Renal cortical epithelial cell (primary cell): ENCODE measurements at regions not wholly inside any gene's neighbourhood (a gene's known extent, or its start where the extent isn't known, plus 50 kb on each side); places are given as distances from the start of the nearest gene placed in this dataset.
"Not testable (repeated sequence)": the region's sequence is repeated elsewhere in the genome, so short reads cannot be mapped to it uniquely, and the experiment has no call there.

Experiments used
- DNase-seq: peaks from one replicate; pipeline ENCODE4 v3.0.0-alpha.2; 2011; ENCODE audit warnings: low read depth

GRCh38 chr4:79609817-79610216, 201.8 kb upstream of the GK2 start:
- DNase-seq: no peak

DNA sequence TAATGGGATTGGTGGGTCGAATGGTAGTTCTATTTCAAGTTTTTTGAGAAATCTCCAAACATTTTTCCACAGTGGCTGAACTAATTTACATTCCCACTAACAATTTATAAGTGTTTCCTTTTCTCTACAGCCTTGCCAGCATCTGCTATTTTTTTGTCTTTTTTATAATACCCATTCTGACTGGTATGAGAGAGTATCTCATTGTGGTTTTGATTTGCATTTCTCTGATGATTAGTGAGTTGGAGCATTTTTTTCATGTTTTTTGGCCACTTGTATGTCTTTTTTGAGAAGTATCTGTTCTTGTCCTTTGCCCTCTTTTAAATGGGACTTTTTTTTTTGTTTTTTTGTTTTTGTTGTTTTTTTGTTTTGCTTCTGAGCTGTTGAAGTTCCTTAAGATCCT, 200.0 kb upstream of the GK2 start:
- no peak for DNase-seq

DNA sequence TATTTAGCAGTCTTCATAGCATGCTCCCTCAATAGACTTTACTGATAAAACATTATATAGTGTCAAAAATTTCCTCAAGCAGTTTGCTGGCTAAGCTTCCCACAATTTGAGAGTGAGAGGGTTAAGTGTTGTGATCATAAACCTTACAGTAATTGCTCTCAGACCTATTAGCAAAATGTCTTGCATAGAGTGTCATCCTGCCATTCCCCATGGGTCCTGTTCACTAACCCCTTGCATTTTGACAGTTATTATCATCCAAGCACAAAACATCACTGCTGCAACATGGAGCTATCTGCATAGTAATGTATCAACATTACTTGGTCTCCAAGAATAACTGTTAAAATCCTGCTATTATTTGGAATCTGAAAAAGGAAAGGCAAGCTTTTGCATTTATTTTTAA, 196.1 kb upstream of the GK2 start:
- no peak for DNase-seq

DNA sequence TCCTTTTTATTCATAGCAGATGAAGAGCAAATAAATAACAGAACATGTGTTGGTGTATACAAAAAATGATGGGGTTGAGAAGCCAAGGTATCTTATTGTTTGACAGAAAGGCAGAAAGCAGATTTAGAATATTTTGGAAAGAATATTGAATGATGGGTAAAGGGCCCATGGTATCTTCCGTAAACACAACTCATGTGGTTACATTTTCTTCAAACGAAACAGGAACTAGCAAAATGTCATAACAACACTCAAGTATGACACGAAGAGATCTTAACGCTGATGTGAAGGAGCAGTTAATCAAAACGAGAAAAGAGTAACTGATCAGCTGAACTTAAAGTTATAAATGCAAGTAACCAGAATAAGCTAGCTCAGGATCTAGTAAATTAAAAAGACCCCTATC, 195.7 kb upstream of the GK2 start:
- DNase-seq: no peak

GRCh38 chr4:79599691-79600090, 191.7 kb upstream of the GK2 start:
- no peak for DNase-seq

- DNase-seq: no peak
Measured at GRCh38 chr4:79598801-79599200, 190.8 kb upstream of the GK2 start.

DNA sequence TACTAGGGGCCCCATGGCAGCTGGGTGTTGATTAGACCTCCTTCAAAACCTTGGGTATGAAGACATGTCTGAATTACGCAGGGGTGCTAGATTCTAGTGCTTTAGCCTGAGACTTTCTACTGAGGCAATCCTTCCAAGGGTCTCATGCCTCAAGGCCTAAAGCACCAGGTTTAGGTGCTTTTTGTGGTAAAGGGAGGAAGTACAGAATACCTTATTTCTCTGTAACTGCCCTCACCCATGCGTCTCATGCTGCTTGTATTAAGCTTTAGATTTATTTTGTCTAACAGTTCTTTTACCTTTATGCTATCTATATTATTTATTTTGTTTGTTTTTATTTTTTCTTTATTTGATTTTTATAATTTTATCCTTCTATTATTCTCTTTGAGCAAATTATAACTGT, 190.2 kb upstream of the GK2 start:
- no peak for DNase-seq

- DNase-seq: no peak
Measured at GRCh38 chr4:79597266-79597665, 189.2 kb upstream of the GK2 start.

- DNase-seq: not testable (repeated sequence)
Measured at GRCh38 chr4:79592218-79592617, 184.2 kb upstream of the GK2 start.

DNA sequence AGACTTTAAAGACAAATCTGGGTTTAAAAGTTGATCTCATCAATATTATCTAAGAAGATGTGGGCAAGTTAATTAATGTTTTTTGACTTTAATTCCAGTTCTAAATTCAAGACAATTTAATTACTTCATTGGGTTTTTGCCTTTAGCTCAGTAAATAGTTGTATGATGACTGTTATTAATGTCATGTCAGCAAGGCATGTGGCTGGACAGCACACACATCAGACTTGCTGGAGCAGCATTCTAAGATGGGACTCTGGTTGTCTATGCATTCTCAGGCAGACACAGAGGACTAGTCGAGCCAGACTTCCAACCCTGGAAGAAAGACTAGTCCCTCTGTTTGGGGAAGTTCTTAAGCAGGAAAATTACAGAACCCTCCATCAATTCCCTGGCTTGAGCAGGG, 180.7 kb upstream of the GK2 start:
- DNase-seq: no peak

DNA sequence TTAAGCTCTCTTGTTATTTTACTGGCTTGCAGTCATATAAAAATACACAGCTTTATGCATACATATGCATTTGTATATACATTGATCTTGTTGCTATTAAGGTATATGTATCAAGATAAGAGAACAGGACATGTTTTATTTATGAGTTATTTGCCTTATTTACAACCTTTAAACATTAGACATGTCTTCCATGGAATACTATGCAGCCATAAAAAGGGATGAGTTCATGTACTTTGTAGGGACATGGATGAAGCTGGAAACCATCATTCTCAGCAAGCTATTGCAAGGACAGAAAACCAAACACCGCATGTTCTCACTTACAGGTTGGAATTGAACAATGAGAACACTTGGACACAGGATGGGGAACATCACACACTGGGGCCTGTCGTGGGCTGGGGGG, 179.2 kb upstream of the GK2 start:
- not testable (repeated sequence) for DNase-seq

GRCh38 chr4:79585834-79586233, 177.8 kb upstream of the GK2 start:
- DNase-seq: no peak

GRCh38 chr4:79585330-79585729, 177.3 kb upstream of the GK2 start:
- DNase-seq: no peak

DNA sequence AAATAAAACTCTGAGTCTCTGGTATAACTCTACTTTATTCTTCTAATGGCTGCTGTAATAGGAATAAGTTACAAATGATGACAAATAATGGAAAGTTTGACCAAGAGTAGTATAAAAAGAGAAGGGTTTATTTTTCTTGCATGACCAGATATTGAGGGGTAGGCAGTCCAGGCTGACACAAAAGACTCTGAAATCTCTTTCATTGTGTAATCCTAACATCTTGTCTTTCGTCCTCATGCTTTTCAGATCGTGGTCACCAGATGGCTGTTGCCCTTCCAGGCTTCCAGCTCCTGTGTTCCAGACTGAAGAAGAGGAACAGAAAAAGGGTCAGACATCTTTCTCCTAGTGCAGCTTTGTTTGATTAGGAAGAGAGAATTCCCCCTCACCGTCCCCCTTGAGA, 176.9 kb upstream of the GK2 start:
- no peak for DNase-seq

DNA sequence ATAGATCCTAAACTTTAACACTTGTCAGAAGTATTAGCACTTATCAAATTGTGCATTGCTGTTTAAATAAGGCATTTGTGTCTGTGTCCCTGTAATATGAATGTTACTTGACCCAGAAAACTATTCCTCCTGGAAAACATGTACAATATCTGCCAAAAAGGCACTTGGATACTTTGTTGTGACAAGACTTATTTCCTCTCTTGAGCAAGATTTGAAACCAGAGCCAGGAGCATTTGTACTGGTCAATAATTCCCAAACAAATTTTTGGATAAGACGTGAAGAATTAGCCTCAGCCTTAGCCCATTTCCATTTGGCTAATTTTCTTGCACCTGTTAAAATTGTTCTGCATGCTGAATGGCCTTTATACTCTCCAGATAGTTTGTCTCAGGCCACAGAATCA, 176.3 kb upstream of the GK2 start:
- no peak for DNase-seq

GRCh38 chr4:79578606-79579005, 170.6 kb upstream of the GK2 start:
- DNase-seq: no peak

- DNase-seq: no peak
Measured at GRCh38 chr4:79576429-79576753, 168.4 kb upstream of the GK2 start.

DNA sequence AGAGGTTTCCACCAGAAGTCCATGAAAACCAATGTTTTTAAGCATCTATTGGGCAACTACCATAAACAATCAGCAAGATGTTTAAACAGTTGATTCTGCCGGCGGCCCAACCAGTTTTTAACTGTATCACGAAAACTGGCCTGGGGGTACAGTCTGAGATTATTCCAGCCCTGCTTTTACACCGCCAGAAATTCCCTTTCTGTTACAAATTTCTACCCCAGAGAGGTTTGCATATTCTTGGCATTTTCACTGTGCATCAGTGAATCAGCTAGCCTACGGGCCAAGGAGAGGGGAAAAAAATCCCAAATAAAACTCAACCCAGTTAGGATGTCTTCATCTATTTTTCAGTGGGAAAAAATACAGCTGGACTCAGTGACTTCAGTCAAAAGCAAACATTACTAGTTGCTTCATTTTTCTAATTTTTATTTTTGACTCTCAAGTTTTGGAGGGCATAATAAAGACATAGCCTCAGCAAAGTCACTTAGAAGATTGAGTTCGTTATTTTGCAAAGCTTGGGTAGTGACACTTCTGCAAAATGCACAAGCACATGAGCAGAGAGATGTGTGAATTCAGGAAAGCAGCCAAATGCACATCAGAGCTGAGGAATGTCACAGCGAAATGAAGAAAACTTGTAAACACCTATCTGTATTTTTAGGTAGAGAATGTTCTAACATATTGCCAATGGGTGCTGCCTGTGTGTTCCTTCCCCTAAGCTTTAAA, 167.8 kb upstream of the GK2 start:
- DNase-seq: no peak

DNA sequence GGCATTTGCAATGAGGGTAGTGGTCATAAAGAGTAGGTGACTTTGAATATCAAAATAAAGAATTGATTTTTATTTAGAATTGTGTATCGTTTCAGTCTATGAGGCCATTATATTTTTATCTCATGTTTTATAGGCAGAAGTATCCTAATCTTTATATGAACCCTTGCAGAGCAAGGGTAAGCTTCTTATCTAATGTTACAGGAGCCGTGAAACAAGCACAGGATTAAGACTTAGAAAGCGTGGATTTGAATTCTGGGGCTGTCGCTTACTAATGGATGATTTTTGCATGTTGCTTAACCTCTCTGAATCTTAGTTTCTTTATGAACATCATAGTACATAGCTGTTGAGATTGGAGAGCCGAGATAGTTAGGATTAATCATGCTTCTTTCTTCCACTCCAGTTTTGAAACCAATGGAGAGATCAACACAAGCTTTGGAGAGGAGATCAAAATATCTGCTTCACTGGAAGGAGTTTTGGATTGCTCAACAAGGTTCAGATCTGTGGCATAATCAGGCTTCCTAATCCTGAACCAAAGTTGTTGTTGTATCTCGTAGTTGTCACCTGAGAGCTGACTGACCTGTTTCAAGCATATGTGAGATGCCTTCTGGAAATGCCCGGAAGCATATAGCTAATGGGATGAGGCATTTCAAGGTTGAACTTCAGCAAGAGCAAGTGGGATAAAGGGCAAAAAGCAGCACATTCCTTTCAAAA, 166.9 kb upstream of the GK2 start:
- no peak for DNase-seq

DNA sequence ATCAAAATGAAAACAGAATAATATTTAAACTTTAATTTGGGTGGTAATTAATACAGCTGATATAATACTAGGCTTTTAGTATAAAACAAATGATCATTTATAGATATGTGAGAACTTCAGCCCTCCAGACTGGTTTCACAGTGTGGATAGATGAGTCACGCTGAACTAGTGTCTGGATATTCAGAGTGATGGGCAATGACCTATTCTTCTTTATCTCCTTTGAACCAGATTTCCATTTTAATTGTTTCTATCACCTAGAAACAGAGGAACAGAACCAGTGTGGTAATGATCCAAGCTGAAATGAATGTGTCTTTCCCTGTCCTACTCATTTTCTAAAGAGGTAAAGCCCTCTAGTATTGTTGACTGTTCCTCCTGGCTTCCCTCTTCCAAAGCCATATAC, 155.2 kb upstream of the GK2 start:
- peak; percentile 4 for DNase-seq

- DNase-seq: no peak
Measured at GRCh38 chr4:79561751-79562150, 153.7 kb upstream of the GK2 start.

DNA sequence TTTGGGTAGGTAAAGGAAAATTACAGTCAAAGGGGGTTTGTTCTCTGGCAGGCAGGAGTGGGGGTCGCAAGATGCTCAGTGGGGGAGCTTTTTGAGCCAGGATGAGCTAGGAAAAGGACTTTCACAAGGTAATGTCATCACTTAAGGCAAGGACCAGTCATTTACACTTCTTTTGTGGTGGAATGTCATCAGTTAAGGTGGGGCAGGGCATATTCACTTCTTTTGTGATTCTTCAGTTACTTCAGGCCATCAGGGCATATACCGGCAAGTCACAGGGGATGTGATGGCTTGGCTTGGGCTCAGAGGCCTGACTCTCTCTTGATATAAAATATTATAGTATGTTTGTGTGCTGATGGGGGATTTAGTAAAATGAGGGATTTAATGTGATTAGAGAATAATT, 151.4 kb upstream of the GK2 start:
- not testable (repeated sequence) for DNase-seq

DNA sequence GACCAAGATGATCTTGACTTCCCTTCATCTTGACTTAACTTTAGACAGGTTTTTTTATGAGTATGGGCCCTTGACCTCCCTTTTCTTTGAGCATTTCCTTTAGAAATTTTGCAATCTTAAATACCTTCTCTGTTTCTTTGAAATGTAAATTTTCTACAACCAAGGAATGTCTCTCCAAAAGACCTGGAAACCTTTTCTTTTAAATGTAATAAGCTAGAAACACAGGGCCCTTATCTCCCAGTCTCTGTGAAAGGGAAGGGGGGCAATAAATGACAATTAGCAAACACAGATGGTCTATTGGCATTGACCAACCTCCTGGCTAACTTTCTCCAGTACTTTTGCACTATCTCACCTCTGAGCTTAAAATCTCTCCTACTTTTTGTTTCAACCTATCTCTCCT, 144.3 kb upstream of the GK2 start:
- no peak for DNase-seq

- DNase-seq: no peak
Measured at GRCh38 chr4:79551555-79551954, 143.5 kb upstream of the GK2 start.
